Hematopoietic multipotent progenitor cell treated with erythropoietin and hydrocortisone succinate and interleukin-3 and kit ligand, for 17 days (in vitro differentiated cells): ENCODE measurements at regions not wholly inside any gene's neighbourhood (a gene's known extent, or its start where the extent isn't known, plus 50 kb on each side); places are given as distances from the start of the nearest gene placed in this dataset.

Experiments used
- DNase-seq: peaks from one replicate; pipeline ENCODE4 v3.0.0-alpha.2; 2015; ENCODE audit warnings: low spot score

- DNase-seq = no peak
These were observed 222.4 kb downstream of the DIRAS2 start for GRCh38 chr9:90420211-90420610.

- no peak for DNase-seq
These were observed 221.7 kb downstream of the DIRAS2 start for GRCh38 chr9:90420768-90421513.

- no peak for DNase-seq
These were observed 220.8 kb downstream of the DIRAS2 start for GRCh38 chr9:90421786-90422185.

GRCh38 chr9:90423661-90424193 lies 218.9 kb downstream of the DIRAS2 start:
- no peak for DNase-seq

- no peak for DNase-seq
These were observed 214.1 kb downstream of the DIRAS2 start for GRCh38 chr9:90428517-90428916.

GRCh38 chr9:90432951-90433350 lies 209.7 kb downstream of the DIRAS2 start:
- no peak for DNase-seq

- DNase-seq = no peak
These were observed 209.2 kb downstream of the DIRAS2 start for GRCh38 chr9:90433398-90433941.

- DNase-seq = no peak
These were observed 200.8 kb downstream of the DIRAS2 start for GRCh38 chr9:90441814-90442213.

GRCh38 chr9:90442723-90443122 lies 199.9 kb downstream of the DIRAS2 start:
- no peak for DNase-seq

GRCh38 chr9:90444609-90445204 lies 197.9 kb downstream of the DIRAS2 start:
- no peak for DNase-seq

- DNase-seq = no peak
These were observed 197.2 kb downstream of the DIRAS2 start for GRCh38 chr9:90445391-90445790.

- no peak for DNase-seq
These were observed 196.2 kb downstream of the DIRAS2 start for GRCh38 chr9:90446200-90446948.

- no peak for DNase-seq
These were observed 194.9 kb downstream of the DIRAS2 start for GRCh38 chr9:90447773-90448172.

GRCh38 chr9:90449213-90449925 lies 193.3 kb downstream of the DIRAS2 start:
- no peak for DNase-seq

- no peak for DNase-seq
These were observed 190.8 kb downstream of the DIRAS2 start for GRCh38 chr9:90451804-90452203.

GRCh38 chr9:90455316-90455715 lies 187.3 kb downstream of the DIRAS2 start:
- DNase-seq = no peak

- no peak for DNase-seq
These were observed 185.0 kb downstream of the DIRAS2 start for GRCh38 chr9:90457386-90458190.

- DNase-seq = no peak
These were observed 184.1 kb downstream of the DIRAS2 start for GRCh38 chr9:90458485-90458884.

- no peak for DNase-seq
These were observed 183.3 kb downstream of the DIRAS2 start for GRCh38 chr9:90459321-90459720.

GRCh38 chr9:90460220-90460619 lies 182.4 kb downstream of the DIRAS2 start:
- no peak for DNase-seq

- DNase-seq = no peak
These were observed 177.6 kb downstream of the DIRAS2 start for GRCh38 chr9:90464978-90465377.
